Urothelium cell line (cell line): ENCODE measurements at regions not wholly inside any gene's neighbourhood (a gene's known extent, or its start where the extent isn't known, plus 50 kb on each side); places are given as distances from the start of the nearest gene placed in this dataset.

Source experiments
- DNase-seq: peaks from one replicate; pipeline ENCODE4 v3.0.0; 2011; ENCODE audit warnings: low spot score, mixed read lengths
- FAIRE-seq: peaks from 2 replicates; lab custom pipeline; 2011; peaks lifted over from hg19 to GRCh38; lab: Jason Lieb, UNC

DNA sequence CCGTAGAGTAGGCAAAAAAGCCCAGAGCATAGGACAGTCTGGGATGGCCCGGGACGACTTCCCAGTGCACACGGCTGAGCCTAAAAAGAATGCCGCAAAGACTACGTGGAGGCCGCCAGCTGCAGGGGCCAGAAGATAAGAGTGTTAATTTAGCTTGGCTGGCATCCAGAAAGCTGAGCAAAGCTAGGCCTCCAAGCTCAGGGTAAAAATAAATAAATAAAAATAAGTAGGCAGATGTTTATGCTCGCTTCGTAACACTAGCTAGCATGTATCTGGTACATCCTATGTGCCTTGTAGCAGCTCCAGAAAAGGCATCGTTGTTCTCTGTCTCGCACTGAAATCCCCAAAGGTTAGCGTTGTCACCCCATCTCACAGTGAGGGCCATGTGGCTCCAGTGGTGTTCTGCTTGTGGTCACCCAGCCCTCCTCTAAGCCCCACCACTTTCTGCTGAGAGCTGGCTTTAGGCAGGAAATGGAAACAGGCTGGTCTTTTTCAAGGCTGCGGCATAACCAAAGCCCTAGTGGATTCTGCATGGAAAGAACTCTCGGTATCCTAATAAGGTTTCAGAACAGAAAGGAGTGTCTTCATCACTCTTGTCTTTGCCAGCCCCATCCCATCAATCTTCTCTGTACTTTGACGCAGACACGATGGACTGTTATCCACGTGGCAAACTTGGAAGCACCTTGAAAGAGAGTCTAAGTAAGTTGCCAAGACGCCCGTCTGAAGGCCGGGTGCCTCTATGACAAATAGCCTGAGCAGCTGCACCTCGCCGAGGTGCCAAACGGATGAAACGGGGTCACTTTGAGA lies 58.1 kb upstream of the MEF2A start:
- no peak for DNase-seq
- no peak for FAIRE-seq

DNA sequence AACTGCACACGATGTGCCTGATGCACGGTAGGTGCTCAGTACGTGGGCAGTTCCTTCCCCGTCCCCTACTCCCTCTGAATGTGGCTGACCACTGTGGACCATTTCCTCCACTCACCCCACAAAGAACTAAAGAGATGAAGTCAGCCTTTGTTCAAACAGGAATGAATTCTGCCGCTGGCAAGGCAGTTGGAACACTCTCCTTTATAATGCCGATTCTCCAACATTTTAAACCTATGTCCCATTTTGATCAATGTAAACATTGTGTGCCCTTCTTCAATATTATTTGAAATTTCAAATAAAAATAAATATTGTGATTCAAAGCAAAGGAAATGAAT lies 57.5 kb upstream of the MEF2A start:
- DNase-seq (no peak), FAIRE-seq (no peak)

DNA sequence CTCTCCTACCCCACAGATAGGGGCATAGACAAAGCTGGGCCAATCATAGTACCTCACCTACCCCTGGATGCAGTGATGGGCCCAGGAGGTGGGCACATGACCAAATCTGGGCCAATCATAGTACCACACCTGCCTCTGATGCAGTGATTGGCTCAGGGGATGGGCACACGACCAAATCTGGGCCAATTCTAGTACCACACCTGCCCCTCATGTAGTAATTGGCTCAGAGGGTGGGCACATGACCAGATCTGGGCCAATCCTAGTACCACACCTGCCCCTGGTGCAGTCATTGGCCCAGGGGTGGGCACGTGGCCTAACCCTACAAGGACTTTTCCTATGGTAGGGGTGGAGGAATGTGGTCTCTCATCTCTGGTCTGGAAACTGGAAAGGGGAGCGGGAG lies 56.9 kb upstream of the MEF2A start:
- DNase-seq (no peak), FAIRE-seq (no peak)

DNA sequence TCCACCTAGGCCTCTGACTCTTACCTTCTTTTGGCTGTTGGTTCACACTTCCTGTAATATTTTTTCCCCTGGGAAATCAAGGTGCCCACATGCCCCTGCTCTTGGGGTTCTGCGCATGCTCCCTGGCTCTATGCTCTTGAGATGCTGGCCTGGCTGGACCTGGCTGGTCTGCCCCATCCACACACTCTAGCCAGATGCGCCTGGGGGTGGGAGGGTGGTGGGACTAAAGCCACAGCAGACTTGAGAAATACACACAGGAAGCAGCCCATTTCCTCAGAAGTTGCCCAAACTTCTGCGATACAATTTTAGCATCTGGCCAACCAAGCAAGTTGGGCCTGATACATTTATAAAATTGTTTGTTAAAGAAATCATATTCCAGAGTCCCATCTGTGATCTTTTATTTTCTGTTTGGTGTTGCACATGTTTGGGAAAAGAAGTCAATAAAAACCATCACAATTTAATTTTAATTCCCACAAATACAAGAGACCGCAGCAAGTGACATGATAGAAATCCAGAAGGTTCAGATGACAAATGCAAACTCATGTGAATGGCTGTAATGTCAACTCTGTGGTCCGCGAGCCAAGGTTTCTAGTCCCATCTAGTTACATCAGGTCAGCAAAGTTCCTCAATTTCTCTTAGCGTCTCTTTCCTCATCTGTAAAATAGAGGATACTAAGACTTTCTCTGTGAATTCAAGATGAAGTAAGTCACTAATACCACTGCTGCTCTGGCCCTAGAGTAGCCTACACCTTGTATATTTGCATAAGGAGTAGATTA lies 55.9 kb upstream of the MEF2A start:
- no peak for DNase-seq
- FAIRE-seq = no peak

- FAIRE-seq (no peak), DNase-seq (no peak)
Observed at GRCh38 chr15:99511531-99511865, 54.3 kb upstream of the MEF2A start.

DNA sequence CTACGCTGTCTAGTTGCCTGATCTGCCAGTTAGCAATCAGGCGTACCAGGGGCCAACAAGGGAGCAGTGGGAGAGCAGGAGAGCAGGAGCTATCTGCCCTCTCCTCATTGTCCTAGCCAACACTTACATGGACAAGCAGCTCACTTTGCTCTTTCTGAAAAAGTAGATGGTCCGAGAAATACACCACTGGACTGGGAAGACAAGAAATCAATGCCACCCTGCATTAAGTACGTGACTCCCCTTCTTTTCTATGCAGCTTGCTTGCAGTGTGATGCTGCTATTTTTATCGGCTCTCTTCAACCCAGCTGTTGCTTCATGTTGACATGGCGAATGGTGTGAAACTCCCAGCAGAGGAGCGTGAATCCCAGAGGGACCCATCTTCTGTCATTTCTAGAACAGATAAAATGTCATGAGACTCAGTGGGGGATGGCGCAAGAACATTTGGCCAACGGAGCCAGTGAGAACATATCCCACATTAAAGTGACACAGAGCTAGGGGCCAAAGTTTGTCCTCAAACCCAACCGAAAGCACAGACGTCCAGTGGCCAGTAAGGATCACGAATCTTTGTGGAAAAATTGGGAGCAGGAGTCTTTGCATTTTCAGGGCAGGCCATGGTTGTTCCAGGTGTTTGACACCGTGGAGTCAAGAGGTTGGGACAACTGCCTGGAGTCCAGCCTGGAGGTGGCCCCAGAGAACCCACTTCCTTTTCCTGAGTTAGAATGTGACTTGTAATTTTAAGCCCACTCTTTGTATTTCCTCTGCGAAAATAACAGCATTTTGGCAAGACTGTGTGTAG lies 53.7 kb upstream of the MEF2A start:
- FAIRE-seq (no peak), DNase-seq (no peak)

- DNase-seq (no peak), FAIRE-seq (no peak)
Observed at GRCh38 chr15:99514306-99514705, 51.5 kb upstream of the MEF2A start.
